HUDEP-2 (cell line): ENCODE measurements at regions not wholly inside any gene's neighbourhood (a gene's known extent, or its start where the extent isn't known, plus 50 kb on each side); places are given as distances from the start of the nearest gene placed in this dataset.

Experiments
- DNase-seq, 76 experiments: peaks; one replicate each; lab custom pipeline; 2025; ENCODE audit not compliant: unreplicated experiment in 76 of 76; lab: John Stamatoyannopoulos, UW

DNA sequence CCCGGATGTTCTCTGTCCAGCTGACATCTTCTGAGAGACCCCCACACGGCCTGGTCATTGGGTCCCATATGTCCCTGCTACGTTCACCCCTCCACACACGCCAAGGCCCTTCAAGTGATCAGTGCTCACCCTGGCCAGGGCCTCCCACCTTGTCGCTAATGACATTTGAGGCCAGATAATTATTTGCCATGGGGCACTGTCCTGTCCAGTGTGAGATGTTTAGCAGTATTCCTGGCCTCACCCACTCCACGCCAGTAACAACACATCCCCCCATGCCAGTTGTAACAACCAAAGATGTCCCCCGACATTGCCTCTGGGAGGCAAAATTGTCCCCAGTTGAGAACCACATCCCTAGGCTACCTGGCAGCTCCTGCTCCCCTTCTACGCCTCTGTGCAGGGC is 49.9 kb upstream of the NANOS1 start:
- DNase-seq, result no peak
